Progenitor cell of endocrine pancreas (in vitro differentiated cells): ENCODE measurements at regions not wholly inside any gene's neighbourhood (a gene's known extent, or its start where the extent isn't known, plus 50 kb on each side); places are given as distances from the start of the nearest gene placed in this dataset.

Experiments
- DNase-seq: peaks from one replicate; pipeline ENCODE4 v3.0.0; 2021; ENCODE audit warnings: low spot score; ENCODE audit not compliant: unreplicated experiment
- H3K27ac Mint-ChIP-seq: 2 replicates; pipeline ENCODE4 v1.8.0; 2021; ENCODE audit warnings: mild to moderate bottlenecking, moderate library complexity, mixed read lengths
- H3K27me3 Mint-ChIP-seq: 2 replicates; pipeline ENCODE4 v1.8.0; 2021; ENCODE audit warnings: mixed read lengths
- H3K36me3 Mint-ChIP-seq: 2 replicates; pipeline ENCODE4 v1.8.0; 2022; ENCODE audit warnings: mixed read lengths; ENCODE audit not compliant: insufficient read depth
- H3K4me1 Mint-ChIP-seq: 2 replicates; pipeline ENCODE4 v1.8.0; 2021; ENCODE audit warnings: low read depth, mixed read lengths
- H3K4me3 Mint-ChIP-seq: 2 replicates; pipeline ENCODE4 v1.8.0; 2021; ENCODE audit warnings: low read depth, mild to moderate bottlenecking, moderate library complexity, mixed read lengths
- H3K9me3 Mint-ChIP-seq: 2 replicates; pipeline ENCODE4 v1.8.0; 2021; ENCODE audit warnings: low read depth, mixed read lengths
- TF ChIP-seq, protein P1 (sequence below): fragments of 200-600 bp; sonication (generic); IDR thresholded peaks from one replicate; pipeline ENCODE4 v1.5.0; 2021; ENCODE audit warnings: antibody characterized with exemption, mild to moderate bottlenecking; ENCODE audit not compliant: unreplicated experiment

DNA sequence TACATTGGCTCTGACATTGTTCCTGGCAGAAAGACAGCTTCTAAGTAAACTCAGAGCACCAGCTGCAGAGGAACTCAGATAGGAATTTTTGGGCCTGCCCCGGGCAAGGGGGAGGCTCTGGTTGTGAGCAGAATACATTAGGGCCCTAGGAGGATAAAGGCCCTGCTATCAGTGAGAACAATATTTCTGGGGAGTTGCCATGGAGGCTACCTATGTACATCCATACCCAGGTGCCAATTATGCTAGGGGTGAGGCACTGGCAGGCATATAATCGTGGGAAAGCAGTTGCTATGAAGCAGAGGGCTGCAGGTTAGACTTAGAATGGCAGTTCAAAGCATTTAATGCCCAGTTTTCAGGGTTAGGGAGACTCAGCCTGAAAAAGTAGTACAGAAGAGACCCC lies 273.5 kb upstream of the EDA2R start:
- Mint-ChIP-seq H3K27me3 (no peaks in the 10 kb centered on the region), H3K9me3 (peaks cover 16% of the 10 kb centered on the region), H3K27ac (no peak overlapping the region), H3K4me3 (no peak overlapping the region), H3K36me3 (no peaks in the 10 kb centered on the region), H3K4me1 (no peaks in the 10 kb centered on the region)
- TF ChIP-seq, protein P1, sequence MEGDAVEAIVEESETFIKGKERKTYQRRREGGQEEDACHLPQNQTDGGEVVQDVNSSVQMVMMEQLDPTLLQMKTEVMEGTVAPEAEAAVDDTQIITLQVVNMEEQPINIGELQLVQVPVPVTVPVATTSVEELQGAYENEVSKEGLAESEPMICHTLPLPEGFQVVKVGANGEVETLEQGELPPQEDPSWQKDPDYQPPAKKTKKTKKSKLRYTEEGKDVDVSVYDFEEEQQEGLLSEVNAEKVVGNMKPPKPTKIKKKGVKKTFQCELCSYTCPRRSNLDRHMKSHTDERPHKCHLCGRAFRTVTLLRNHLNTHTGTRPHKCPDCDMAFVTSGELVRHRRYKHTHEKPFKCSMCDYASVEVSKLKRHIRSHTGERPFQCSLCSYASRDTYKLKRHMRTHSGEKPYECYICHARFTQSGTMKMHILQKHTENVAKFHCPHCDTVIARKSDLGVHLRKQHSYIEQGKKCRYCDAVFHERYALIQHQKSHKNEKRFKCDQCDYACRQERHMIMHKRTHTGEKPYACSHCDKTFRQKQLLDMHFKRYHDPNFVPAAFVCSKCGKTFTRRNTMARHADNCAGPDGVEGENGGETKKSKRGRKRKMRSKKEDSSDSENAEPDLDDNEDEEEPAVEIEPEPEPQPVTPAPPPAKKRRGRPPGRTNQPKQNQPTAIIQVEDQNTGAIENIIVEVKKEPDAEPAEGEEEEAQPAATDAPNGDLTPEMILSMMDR: no peak
- DNase-seq: no peak

DNA sequence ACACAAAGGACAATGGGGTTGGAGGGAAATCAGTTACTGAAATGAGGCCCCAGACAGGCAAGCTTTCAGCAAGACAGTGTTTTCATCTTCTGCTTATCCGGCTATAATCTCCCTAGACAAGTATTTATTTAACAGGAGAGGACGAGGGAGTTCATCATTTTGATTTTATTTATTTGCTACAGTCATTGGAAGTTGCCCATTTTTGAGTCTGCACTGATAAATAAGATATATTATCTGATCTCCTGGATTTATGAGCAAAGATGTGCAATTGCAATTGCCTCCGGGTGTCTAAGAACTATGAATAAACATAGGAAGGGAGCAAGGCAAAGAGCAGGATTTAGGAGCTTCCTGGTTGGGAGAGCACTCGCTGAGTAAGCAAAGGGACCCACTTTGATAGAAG lies 263.2 kb upstream of the EDA2R start:
- Mint-ChIP-seq H3K27me3 (no peaks in the 10 kb centered on the region), H3K27ac (no peak overlapping the region), H3K4me1 (no peaks in the 10 kb centered on the region), H3K4me3 (no peak overlapping the region), H3K36me3 (no peaks in the 10 kb centered on the region), H3K9me3 (no peaks in the 10 kb centered on the region)
- DNase-seq: no peak
- TF ChIP-seq, protein P1: no peak

DNA sequence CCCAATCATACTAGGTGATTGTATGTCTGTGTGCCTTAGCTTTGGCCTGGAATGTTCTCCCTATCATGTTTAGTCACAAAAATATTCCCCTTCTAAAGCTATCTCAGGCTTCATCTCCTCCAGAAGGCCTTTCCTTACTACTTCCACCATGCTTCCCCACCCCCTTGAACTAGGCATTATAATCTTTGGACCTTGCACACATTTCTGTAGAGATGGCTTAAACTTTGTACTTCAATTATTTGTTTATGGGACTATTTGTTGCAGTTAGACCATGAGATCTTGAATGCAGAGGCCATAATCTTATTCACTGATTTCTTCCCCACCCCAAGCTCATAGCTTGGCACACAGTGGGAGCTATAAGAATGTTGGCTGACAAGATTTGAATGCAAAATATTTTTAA lies 262.0 kb upstream of the EDA2R start:
- no peak overlapping the region for H3K4me3 Mint-ChIP-seq
- H3K27me3 Mint-ChIP-seq: no peaks in the 10 kb centered on the region
- TF ChIP-seq, protein P1: no peak
- H3K4me1 Mint-ChIP-seq: no peaks in the 10 kb centered on the region
- no peaks in the 10 kb centered on the region for H3K9me3 Mint-ChIP-seq
- H3K27ac Mint-ChIP-seq: no peak overlapping the region
- no peaks in the 10 kb centered on the region for H3K36me3 Mint-ChIP-seq
- DNase-seq: no peak

DNA sequence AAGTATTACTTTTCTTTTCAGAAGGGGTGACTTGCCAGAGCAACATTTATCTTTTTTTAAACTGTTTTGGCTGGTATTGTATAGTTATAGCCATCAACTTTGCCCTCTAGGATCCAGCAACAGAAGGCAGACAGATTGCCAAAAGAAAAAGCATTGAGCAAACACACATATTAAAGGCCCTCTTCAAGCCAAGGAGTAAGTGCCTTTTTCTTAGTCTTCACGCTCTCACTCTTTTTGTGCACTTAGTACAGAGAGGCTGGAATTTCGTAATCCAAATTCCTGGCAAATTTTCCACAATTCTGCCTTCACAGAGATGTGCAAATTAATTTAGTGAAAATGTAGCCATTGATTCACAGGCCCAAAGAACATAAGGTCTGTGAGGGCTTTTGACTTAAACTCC lies 253.1 kb upstream of the EDA2R start:
- H3K9me3 Mint-ChIP-seq: peaks cover 8% of the 10 kb centered on the region
- no peak overlapping the region for H3K4me3 Mint-ChIP-seq
- H3K4me1 Mint-ChIP-seq: no peaks in the 10 kb centered on the region
- no peak overlapping the region for H3K27ac Mint-ChIP-seq
- H3K27me3 Mint-ChIP-seq: no peaks in the 10 kb centered on the region
- no peak for DNase-seq
- TF ChIP-seq, protein P1: no peak
- H3K36me3 Mint-ChIP-seq: no peaks in the 10 kb centered on the region

DNA sequence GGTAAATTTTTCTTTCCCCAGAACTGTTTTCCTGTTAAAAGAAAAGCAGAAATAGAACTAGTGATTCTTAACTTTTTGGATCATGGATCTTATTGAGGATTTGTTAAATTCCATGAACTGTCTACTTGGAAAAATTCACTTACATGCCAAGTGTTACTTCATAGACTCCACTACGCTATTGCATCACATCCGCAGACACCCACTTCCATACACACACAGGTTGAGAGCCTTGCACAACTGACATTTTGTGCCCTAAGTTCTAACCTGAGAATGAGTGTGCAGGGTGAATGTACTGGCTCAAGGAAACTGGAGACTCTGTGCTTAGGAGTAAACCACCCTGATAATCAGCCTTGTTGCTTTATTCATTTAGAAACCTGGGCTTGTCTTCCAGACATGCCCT lies 250.5 kb upstream of the EDA2R start:
- H3K36me3 Mint-ChIP-seq: no peaks in the 10 kb centered on the region
- H3K9me3 Mint-ChIP-seq: peaks cover 8% of the 10 kb centered on the region
- DNase-seq: no peak
- no peak overlapping the region for H3K27ac Mint-ChIP-seq
- no peak overlapping the region for H3K4me3 Mint-ChIP-seq
- TF ChIP-seq, protein P1: no peak
- H3K4me1 Mint-ChIP-seq: no peaks in the 10 kb centered on the region
- no peaks in the 10 kb centered on the region for H3K27me3 Mint-ChIP-seq
